ENCODE measurements at regions not wholly inside any gene's neighbourhood (a gene's known extent, or its start where the extent isn't known, plus 50 kb on each side); places are given as distances from the start of the nearest gene placed in this dataset.

- no peaks in the 10 kb centered on the region for H3K9me2 ChIP-seq (replicated peaks; ENCODE audit: low read length)
- no peak for DNase-seq
- no peaks in the 10 kb centered on the region for H3K79me2 ChIP-seq (ENCODE audit: low read length)
- no peaks in the 10 kb centered on the region for H3K36me3 ChIP-seq (ENCODE audit: low read depth, low read length)
- ChIA-PET CTCF (no interaction called here), POLR2A (ENCODE audit: unreplicated experiment) (no interaction called here)
- H3K9me3 ChIP-seq (ENCODE audit: low read length) = peaks cover 28% of the 10 kb centered on the region; the same call in 1 of the 2 replicates
- H3K27ac ChIP-seq (ENCODE audit: low read length) = no peak overlapping the region
- H3K27me3 ChIP-seq (ENCODE audit: low read length) = no peaks in the 10 kb centered on the region
- no peak overlapping the region for H2AFZ ChIP-seq (ENCODE audit: low read length)
- TF ChIP-seq EZH2 (IDR thresholded peaks at IDR 0.05; ENCODE audit: low read length, unreplicated experiment) = no peak
- no peak for TF ChIP-seq EZH2phosphoT487 (IDR thresholded peaks at IDR 0.05; ENCODE audit: borderline replicate concordance, low read length)
- H4K20me1 ChIP-seq (ENCODE audit: low read length) = no peaks in the 10 kb centered on the region
- no peak overlapping the region for H3K4me2 ChIP-seq (ENCODE audit: low read length)
- H3K4me3 ChIP-seq (ENCODE audit: low read length) = no peak overlapping the region
- no peaks in the 10 kb centered on the region for H3K4me1 ChIP-seq (ENCODE audit: insufficient read depth, low read length)
- no peaks in the 10 kb centered on the region for H3F3A ChIP-seq (ENCODE audit: low read length, unreplicated experiment)
- ATAC-seq = no peak
- intact Hi-C loops (cut with micrococcal nuclease) = no loop called here
- H3K9ac ChIP-seq (ENCODE audit: low read length) = no peak overlapping the region
- no TSS peak for BruUV-seq (replicated peaks)
Measured at GRCh38 chr20:39897781-39898466, 791.1 kb downstream of the MAFB start.

- Histone ChIP-seq H3F3A (ENCODE audit: low read length, unreplicated experiment) (no peaks in the 10 kb centered on the region), H3K36me3 (ENCODE audit: low read depth, low read length) (no peaks in the 10 kb centered on the region), H3K9ac (ENCODE audit: low read length) (no peak overlapping the region), H3K79me2 (ENCODE audit: low read length) (no peaks in the 10 kb centered on the region), H3K27ac (ENCODE audit: low read length) (no peak overlapping the region), H3K4me3 (ENCODE audit: low read length) (no peak overlapping the region), H2AFZ (ENCODE audit: low read length) (no peak overlapping the region), H3K9me2 (replicated peaks; ENCODE audit: low read length) (no peaks in the 10 kb centered on the region), H4K20me1 (ENCODE audit: low read length) (no peaks in the 10 kb centered on the region), H3K27me3 (ENCODE audit: low read length) (no peaks in the 10 kb centered on the region), H3K4me2 (ENCODE audit: low read length) (no peak overlapping the region), H3K4me1 (ENCODE audit: insufficient read depth, low read length) (no peaks in the 10 kb centered on the region), H3K9me3 (ENCODE audit: low read length) (peaks cover 33% of the 10 kb centered on the region; the same call in 1 of the 2 replicates)
- TF ChIP-seq CTCF (conservative IDR thresholded peaks at IDR 0.05; ENCODE audit: low read depth, low read length) (no peak), EZH2phosphoT487 (IDR thresholded peaks at IDR 0.05; ENCODE audit: borderline replicate concordance, low read length) (no peak), EZH2 (IDR thresholded peaks at IDR 0.05; ENCODE audit: low read length, unreplicated experiment) (no peak)
- intact Hi-C loops (cut with micrococcal nuclease) = no loop called here
- ChIA-PET CTCF (no interaction called here), POLR2A (ENCODE audit: unreplicated experiment) (no interaction called here)
- DNase-seq (no peak), ATAC-seq (no peak)
- BruUV-seq (replicated peaks) = no TSS peak
Measured at GRCh38 chr20:39897058-39897457, 792.0 kb downstream of the MAFB start.

DNA sequence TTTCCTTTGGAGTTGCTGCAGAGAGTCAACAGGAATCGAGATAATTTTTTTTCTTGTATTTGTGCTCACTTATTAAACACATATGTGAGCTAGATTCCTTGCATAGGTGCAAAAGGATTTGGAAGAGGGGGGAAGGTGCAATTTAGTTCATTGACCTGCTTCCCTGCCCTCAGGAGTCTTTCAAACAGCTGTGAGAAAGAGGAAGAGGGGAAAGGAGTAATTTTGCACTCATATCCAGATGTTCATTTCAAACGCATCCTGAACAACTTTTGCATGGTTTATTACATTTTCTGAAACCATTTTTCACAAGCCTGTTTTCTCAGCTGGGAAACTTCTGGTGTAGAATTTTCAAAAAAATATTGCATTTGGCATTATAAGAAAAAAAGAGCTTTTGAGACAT lies 795.0 kb downstream of the MAFB start:
- TF ChIP-seq EZH2phosphoT487 (IDR thresholded peaks at IDR 0.05; ENCODE audit: borderline replicate concordance, low read length) (no peak), EZH2 (IDR thresholded peaks at IDR 0.05; ENCODE audit: low read length, unreplicated experiment) (no peak), CTCF (conservative IDR thresholded peaks at IDR 0.05; ENCODE audit: low read depth, low read length) (no peak)
- BruUV-seq (replicated peaks) = no TSS peak

More for the DNA sequence above, 795.0 kb downstream of the MAFB start:
- peaks cover 43% of the 10 kb centered on the region; the same call in 1 of the 2 replicates for H3K9me3 ChIP-seq (ENCODE audit: low read length)
- H3K27me3 ChIP-seq (ENCODE audit: low read length) = no peaks in the 10 kb centered on the region
- no peak overlapping the region for H3K4me2 ChIP-seq (ENCODE audit: low read length)
- DNase-seq (no peak), ATAC-seq (no peak)
- no peak overlapping the region for H2AFZ ChIP-seq (ENCODE audit: low read length)
- POLR2A ChIA-PET (ENCODE audit: unreplicated experiment) = no interaction called here
- no peak overlapping the region for H3K4me3 ChIP-seq (ENCODE audit: low read length)
- H3K9me2 ChIP-seq (replicated peaks; ENCODE audit: low read length) = no peaks in the 10 kb centered on the region
- H3K9ac ChIP-seq (ENCODE audit: low read length) = no peak overlapping the region
- CTCF ChIA-PET = interaction anchor here (0.6 kb wide), 1 partner anchor 673 kb away, joined by 5 read pairs; no protein-coding TSS in a partner anchor
- H3F3A ChIP-seq (ENCODE audit: low read length, unreplicated experiment) = no peaks in the 10 kb centered on the region
- H3K4me1 ChIP-seq (ENCODE audit: insufficient read depth, low read length) = no peaks in the 10 kb centered on the region
- no peaks in the 10 kb centered on the region for H4K20me1 ChIP-seq (ENCODE audit: low read length)
- H3K79me2 ChIP-seq (ENCODE audit: low read length) = no peaks in the 10 kb centered on the region
- intact Hi-C loops (cut with micrococcal nuclease) = no loop called here
- no peaks in the 10 kb centered on the region for H3K36me3 ChIP-seq (ENCODE audit: low read depth, low read length)
- H3K27ac ChIP-seq (ENCODE audit: low read length) = no peak overlapping the region
